Globus pallidus (tissue), 1 donor: ENCODE measurements at regions not wholly inside any gene's neighbourhood (a gene's known extent, or its start where the extent isn't known, plus 50 kb on each side); places are given as distances from the start of the nearest gene placed in this dataset.
"Not testable (repeated sequence)": the region's sequence is repeated elsewhere in the genome, so short reads cannot be mapped to it uniquely, and the experiment has no call there.

Experiments used
- DNase-seq: peaks from one replicate; pipeline ENCODE4 v3.0.0-alpha.2; 2015; ENCODE audit warnings: low spot score

DNA sequence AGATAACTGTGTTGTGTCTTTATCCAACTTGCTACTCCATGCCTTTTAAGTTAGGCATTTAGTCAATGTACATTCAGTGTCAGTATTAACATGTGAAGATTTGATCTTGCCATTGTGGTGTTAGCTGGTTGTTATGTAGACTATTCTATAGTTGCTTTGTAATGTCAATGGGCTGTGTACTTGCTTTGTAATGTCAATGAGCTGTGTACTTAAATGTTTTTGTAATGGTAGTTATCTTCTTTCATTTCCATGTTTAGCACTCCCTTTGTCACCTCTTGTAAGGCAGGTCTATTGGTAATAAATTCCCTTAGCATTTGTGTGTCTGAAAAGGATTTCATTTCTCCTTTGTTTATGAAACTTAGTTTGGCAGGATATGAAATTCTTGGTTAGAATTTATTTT, 53.4 kb downstream of the MC4R start:
- DNase-seq = no peak

DNA sequence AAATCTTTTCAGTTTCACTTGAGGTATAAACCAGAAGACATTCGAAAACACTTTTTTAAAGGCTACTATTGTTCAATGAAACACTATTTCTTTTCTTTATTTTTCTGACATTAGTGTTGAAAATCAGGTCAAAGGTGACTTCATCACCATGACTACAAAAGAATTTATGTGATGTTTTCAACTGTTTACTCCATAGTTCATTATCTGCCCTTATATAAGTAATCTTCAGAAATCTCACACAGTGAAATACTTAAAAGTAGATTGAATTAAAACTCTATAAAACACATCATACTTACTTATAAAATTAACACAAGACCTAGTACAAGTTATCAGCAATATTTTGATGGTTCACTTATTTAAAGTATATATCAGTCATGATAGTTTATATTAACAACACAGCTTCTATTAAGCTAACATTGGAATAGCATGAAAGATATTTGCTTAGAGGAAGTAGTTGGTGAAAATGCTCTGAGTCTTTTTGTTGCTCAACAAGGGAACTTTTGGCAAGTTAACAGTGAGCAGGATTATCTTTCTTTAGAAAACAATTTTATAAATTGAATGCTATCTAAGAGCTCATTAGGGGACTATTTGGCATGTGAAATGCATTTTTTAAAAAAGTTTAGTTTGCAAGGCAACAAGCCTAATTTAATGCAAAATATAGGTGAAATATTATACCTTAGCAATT, 60.8 kb downstream of the MC4R start:
- DNase-seq = no peak

DNA sequence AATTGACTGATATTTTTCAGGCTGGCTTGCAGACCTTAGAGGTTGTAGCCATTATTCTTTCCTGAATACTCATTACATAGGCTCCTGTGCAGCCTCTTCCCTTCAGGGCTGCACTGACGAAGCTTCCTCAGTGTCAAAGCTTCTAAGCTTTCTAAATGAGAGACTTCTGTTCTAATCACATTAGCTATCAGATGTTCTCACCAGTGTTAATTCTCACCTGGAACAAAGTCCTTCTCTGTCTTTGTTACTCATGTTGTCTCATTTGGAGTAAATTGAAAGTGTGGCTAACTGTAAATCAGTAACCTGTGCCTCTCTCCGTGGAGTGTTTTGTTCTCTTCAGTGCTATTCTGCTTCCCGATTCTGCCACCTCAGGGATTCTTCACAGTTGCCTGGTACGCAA, 76.9 kb downstream of the MC4R start:
- DNase-seq = no peak

DNA sequence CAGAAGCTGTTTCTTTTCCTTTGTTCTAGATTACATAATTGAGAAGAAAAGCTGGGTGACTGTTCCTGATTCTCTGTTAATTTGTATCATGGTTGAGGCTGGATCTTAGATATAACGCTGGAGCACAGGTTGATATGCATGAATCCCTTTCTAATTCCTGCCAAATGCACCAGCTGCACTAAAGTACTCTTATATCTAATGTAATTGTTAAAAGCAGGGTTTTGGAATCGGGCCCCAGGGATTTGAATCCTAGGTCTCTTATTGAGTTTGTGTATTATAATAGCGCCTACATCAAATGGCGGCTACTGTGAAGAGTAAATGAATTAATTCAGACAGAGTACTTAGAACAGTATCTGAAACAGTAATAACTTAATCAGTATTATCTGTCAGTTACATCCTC, 80.4 kb downstream of the MC4R start:
- no peak for DNase-seq

DNA sequence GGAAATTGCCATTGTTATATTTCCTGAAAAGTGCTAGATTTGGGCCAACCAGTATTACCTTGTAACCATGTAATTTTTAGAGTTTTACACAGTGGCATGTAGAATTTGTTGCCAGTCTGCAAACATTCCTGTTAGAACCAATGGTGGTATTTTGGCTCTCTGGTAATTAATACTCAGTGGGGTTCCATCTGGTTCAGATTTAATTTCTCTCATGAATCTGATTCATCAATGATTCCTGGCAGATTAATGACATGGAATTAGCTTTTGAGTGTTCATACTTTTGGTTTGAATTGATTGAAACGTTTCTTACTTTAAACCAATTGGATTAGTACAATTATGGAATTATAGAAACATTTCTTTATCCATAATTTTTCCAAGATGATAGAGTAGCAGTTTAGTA, 93.2 kb downstream of the MC4R start:
- DNase-seq = no peak

DNA sequence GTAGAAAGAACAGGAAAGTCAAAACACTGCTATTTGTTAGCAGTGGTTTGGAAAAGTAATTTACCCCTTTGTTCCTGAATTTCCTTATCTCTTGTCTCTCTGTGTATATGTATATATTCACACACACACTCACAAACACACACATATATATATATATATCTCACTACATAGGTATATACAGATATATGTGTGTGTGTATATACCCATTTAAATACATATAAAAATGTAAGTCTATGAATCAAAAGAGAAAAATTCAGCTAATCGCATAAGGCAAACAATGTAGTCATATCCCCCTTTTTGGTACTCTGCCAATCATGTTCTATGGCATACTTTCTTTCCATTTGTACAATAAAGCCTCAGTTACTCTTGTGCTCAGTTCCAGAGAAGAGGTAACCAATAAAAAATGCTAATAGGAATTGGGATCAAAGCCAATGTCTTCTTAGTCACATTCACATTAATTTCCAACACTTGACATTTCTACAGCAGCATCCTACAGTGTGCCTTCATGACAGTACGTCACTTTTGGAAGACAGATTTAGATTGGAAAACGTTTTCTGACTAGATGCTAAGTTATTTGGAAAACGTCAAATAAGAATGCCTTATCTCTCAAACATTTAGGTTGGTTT, 94.6 kb downstream of the MC4R start:
- no peak for DNase-seq

DNA sequence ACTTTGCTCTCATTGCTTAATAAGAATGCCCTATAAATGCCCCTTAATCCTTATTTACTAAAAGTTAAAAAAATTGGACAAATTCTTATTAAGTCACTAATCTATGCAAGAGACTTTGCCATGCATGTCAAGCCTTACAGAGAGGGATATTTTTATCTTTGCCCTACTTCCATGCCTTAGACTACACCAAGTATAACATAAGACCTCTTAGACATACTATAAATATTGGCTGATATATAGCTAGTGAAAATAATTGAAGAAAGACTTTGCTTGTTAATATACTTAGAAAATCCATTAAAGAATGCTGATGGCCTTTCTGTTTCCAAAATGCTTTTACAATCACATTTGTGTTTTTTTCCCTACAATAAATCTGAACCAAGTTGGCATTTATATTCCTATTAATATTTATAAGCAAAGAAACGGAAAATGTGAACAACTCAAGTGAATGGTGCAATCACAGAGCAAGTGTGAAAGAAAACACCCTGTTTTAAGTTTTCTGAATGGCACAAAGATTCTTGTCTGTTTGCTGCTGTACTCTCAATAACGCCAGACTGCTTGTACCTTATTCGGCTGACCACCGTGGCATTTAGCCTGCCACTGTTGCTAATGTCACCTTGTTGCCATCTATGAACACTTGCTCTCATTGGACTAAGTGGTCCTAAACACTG, 105.0 kb downstream of the MC4R start:
- no peak for DNase-seq

DNA sequence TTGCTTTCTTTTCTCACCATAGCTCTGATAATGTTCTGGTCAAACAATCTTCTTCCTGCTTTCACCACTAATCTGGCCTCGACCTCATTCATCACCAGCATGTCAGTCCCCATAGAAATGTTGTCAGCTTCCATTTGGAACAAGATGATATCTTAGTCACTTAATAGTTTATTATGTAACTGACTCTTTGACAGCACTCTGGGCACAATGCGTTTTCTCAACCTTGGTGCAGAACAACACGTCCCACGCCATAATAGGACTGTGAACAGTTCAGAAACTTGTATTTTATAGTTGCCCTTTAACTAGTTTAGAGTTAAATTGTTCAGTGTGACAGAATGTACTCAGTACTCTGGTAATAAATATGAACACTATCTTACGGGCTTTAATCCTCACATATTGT, 106.0 kb downstream of the MC4R start:
- DNase-seq = no peak

DNA sequence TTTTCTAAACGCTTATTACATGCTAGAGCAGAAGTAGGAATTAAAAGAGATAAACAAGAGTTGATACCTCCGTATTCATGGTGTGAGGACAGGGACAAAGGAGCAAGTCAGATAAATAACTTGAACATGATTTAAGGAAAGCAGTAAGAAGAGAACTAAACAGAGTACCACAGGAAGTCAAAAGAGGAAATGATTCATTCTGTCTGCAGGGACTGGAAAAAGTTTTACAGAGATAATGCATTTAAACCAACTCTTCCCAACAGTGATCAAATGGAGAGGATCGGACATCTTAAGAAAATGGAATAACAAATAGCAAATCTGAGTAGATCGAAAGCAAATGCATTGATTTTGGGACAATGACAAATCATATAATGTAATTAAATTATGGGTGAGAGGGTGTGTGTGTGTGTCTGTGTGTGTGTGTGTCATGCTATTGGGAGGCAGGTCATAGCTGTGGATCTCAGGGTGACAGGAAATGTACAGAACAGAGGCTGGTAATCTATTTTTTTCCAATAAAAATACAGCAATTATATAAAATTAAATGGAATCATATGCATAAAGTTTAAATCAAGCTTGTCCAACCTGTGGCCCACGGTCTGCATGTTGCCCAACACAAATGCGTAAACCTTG, 113.4 kb downstream of the MC4R start:
- no peak for DNase-seq

DNA sequence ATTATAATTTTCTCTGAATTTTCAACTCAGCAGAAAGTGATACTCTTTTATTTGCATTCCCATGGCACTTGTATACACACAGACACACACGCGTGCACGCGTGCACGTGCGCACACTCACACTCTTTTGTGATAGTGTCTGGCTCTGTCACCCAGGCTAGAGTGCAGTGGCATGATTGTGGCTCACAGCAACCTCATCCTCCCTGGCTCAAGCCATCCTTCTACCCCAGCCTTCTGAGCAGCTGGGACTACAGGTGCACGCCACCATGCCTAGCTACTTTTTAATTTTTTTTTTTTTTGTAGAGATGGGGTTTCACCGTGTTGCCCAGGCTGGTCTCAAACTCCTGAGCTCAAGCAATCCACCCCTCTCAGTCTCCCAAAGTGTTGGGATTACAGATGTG, 123.2 kb downstream of the MC4R start:
- no peak for DNase-seq

DNA sequence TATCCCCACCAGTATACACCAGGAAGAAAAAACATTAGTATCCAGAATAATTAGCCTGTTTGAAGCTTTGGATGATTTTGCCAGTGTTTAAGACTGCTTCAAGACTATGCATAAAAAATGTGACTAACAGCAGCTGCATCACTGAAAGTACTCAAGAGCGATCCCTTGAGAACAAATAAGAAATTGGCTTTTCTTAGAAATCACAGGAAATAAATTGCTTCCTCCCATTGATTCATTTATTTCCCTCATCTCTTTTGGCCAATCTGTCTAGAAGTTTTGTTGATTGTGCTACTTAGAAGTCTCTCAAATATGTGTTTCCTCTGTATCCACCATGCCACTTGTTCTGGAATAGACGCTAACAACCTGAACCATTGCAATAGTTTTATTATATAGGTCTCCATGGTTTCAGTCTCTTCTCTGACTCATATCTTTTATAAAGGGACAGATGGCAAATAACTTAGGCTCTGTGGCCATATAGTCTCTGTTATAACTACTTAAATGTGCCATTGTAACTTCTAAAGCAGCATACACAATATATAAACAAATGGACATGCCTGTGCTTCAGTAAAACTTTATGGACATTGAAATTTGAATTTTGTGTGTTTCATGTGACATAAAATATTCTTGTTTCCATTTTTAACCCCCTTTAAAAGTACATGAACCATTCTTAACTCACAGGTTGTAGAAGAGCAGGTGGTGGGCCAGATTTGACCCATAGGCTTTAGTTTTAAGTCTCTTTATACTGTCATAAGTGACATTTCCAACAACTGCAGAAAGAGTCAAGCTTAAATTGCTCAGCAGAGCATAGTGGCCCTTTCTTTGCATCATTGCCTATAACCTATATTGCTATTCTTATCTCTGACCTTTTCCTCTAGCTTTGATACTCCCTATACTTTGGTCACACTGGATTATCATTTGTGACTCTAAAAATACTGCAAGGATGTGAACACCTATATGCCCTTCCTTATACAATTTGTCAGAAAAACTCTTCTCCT, 123.9 kb downstream of the MC4R start:
- no peak for DNase-seq

DNA sequence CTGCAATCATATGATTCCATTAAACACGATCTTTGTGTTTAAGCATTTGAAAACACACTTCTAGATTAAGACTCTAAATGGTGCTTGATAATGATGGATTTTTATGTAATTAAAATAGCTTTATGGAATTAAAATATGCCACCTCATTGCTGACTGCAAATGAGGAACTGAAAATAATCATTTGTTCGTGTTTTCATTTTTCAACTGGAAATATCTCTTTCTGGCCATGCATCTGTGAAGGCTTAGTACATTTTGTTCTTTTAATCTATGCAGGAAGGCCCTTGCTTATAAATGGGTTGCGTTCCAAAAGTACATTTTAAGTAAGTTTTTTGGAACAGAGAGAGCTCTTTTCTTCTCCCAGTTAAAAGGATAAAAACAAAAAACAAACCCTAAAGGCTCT, 125.5 kb downstream of the MC4R start:
- no peak for DNase-seq

DNA sequence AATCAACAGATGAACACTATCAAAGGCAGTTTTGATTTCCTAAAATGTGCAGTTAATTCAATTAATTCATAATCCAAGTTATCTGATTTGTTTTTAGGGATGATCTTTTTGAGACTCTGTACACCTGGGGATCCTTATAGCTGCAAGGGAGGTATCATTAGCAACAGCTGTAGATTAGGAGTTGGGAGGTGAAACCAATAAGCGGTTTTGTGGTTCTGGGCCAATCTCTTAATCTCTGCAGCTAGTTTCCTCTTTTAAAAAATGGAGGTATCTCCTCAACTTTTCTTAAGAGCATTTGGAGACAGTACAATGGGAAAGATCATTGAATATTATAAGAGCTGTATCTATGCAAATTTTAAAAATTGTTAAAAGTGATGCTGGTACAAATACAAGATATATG, 126.0 kb downstream of the MC4R start:
- no peak for DNase-seq

DNA sequence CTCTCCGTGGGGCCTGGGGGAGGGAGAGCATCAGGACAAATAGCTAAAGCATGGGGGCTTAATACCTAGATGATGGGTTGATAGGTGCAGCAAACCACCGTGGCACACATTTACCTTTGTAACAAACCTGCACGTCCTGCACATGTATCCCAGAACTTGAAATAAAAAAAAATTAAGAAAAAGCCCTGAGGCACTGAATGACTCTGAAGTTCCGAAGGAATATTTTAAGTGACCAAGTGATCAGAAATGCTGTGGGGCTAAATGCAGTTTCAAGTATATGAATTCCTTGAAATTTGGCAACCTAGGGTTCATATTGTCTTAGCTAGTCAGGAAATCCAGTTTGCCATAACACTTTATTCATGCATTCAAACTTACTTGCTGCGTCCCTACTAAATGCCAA, 127.5 kb downstream of the MC4R start:
- no peak for DNase-seq

DNA sequence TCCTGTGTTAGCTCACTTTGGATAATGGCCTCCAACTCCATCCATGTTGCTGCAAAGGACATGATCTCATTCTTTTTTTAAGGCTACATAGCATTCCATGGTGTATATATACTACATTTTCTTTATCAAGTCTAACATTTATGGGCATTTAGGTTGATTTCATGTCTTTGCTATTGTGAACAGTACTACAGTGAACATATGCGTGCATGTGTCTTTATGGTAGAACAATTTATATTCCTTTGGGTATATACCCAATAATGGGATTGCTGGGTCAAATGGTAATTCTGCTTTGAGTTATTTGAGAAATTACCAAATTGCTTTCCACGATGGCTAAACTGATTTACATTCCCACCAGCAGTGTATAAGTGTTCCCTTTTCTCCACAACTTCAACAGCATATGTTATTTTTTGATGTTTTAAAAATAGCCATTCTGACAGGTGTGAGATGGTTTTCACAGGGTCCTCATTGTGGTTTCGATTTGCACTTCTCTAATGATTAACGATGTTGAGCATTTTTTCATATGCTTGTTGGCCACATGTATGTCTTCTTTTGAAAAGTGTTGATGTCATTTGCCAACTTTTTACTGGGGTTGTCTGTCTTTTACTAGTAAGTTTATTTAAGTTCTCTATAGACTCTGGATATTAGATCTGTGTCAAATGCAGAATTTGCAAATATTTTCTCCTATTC, 133.4 kb downstream of the MC4R start:
- DNase-seq = not testable (repeated sequence)

DNA sequence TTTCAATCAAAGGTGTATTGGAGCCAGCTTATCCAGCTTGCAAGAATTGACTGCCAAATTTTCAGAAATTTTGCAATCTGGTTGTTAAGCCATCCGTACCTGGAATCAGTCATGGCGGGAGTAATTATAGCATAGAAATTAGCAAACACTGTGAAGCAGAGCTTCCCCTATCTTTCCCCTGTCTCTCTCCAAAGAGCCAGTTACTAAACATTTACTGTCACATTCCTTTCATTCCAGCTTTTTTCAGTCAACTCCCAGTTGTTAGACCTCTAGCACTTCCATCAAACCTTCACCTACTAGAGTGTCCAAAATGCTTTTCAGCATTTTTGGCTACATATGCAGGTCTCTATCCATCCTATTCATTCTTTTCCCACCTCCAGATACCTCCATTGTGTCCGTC, 137.4 kb downstream of the MC4R start:
- DNase-seq = no peak

DNA sequence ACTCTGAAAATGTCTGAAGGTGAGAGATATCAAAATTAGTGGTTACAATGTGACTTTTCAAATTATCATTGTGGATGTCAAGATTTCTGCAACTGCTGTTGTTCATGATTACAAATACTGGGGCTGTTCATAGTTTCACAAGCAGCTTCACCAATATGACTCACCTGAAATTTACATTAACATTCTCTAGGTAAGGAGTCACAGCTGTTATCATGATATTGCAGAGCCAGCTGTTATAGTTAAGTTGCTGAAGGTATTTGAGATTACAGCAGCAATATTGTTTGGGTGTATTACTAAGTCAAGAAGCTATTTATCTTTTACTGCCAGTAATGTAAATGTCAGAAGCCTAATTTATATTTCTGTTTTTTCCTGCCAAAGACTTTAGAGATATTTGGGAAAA, 140.0 kb downstream of the MC4R start:
- DNase-seq = no peak

DNA sequence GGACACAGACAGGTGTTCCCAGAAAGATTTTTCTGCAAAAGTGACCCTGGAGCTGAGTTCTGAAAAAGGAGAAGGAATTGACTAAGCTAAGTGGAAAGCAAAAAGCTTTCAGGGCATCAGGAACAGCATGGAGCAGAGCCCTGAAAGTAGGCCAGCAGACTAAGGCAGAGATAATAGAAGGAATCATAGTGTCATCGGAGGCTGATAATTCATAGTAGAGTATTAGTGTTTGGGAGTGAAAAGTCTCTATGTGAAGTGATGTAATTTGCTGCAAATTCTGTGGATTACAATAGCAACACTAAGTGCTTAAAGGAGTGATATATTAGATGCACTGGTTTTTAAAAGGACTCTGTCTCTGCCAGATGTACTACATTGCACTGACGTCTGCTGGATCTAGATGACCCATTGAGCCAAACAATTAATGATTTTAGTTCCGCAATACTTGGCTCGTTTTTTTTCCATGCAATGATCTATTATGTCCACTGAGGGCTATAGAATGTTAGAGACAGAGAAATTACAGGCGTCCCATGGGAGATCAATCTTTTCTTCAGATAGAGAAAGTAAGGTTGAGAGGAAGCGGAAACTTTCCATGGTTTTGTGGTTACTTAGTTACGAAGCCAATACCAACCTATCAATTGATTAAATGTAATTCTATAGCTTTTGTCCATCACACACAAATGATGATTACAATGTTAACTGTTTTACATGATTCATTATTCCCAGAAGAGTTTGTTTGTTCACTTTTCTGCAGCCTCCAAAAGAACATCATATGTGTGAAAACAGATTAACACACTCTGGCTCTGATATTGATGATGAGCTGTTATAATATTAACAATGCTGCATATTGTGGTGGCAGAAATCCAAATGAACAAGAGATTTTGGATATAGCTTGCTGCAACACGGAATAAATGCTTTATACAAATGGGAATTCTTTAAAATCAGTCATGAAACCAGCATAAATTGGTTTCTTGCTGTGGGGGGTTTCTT, 143.7 kb downstream of the MC4R start:
- DNase-seq = no peak

DNA sequence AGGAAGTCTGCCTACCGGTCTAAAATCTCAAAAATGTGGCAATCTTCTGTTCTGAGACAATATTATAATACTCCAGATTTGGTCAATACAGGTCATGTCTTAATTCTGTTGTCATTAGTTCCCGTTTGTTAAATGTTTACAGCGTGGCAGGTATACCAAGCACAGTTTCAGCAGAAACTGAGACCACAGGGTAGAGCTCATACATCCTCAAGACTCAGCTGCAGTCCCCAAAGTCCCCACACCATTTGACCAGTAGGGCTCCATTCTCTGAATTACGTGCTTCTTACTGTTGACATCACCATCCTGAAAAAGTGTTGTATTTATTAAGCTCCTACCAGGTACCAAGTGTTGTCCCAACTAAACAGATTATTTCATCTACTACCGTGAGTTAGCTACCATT, 157.1 kb downstream of the MC4R start:
- DNase-seq = no peak

DNA sequence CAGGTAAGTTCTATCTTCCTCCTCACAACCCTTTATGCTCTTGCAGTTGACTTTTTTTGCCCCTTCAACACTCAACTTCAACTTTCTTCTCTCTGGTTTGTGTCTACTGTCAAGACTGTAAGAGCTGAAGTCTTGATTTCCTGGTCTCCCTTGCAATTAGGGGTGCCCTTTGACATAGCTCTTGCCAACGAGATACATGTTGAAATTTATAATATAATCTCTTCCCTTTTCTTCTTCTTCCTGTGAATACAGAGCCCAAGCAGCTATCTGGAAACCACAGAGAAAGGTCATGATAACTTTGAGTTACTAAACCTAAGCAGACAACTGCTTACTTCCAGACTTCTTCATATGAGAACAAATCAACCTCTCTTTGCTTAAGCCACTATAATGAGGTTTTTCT, 163.5 kb downstream of the MC4R start:
- DNase-seq = no peak
